MM.1S (cell line): ENCODE measurements at regions not wholly inside any gene's neighbourhood (a gene's known extent, or its start where the extent isn't known, plus 50 kb on each side); places are given as distances from the start of the nearest gene placed in this dataset.

Experiments
- DNase-seq: peaks from one replicate; pipeline ENCODE4 v3.0.0-alpha.2; 2015
- H2AFZ ChIP-seq: fragments of 300-600 bp; sonication (generic); 2 replicates; pipeline ENCODE4 v1.6.0; 2016; ENCODE audit warnings: antibody characterized with exemption, low read length
- H3F3A ChIP-seq: fragments of 300-600 bp; sonication (generic); 2 replicates; pipeline ENCODE4 v1.6.1; 2016; ENCODE audit warnings: mild to moderate bottlenecking, antibody characterized with exemption, low read length, moderate library complexity, mixed read lengths; ENCODE audit not compliant: insufficient read depth
- H3K27ac ChIP-seq: fragments of 300-600 bp; sonication (generic); 2 replicates; pipeline ENCODE4 v1.5.1; 2016; ENCODE audit warnings: mild to moderate bottlenecking, low read length
- H3K27me3 ChIP-seq: fragments of 300-600 bp; sonication (generic); replicated peaks from 2 replicates; pipeline ENCODE4 v1.6.0; 2016; ENCODE audit warnings: low read length; ENCODE audit not compliant: insufficient read depth
- H3K36me3 ChIP-seq: fragments of 300-600 bp; sonication (generic); replicated peaks from 2 replicates; pipeline ENCODE4 v1.6.1; 2016; ENCODE audit warnings: mild to moderate bottlenecking, low read length, mixed read lengths; ENCODE audit not compliant: insufficient read depth
- H3K4me1 ChIP-seq: fragments of 300-600 bp; sonication (generic); 2 replicates; pipeline ENCODE4 v1.6.1; 2016; ENCODE audit warnings: low read length, mixed read lengths
- H3K4me2 ChIP-seq: fragments of 300-600 bp; sonication (generic); 2 replicates; pipeline ENCODE4 v1.6.0; 2016; ENCODE audit warnings: low read depth, low read length
- H3K4me3 ChIP-seq: fragments of 300-600 bp; sonication (generic); 2 replicates; pipeline ENCODE4 v1.5.1; 2016; ENCODE audit warnings: low read length, mixed read lengths
- H3K79me2 ChIP-seq: fragments of 300-600 bp; sonication (generic); 2 replicates; pipeline ENCODE4 v1.6.1; 2016; ENCODE audit warnings: mixed run types, low read length, mixed read lengths
- H3K9ac ChIP-seq: fragments of 300-600 bp; sonication (generic); 2 replicates; pipeline ENCODE4 v1.6.1; 2016; ENCODE audit warnings: low read length, mixed read lengths
- H3K9me2 ChIP-seq: fragments of 300-600 bp; sonication (generic); replicated peaks from 2 replicates; pipeline ENCODE4 v1.6.1; 2016; ENCODE audit warnings: mild to moderate bottlenecking, low read length, mixed read lengths; ENCODE audit not compliant: insufficient read depth
- H3K9me3 ChIP-seq: fragments of 300-600 bp; sonication (generic); replicated peaks from 2 replicates; pipeline ENCODE4 v1.6.1; 2016; ENCODE audit warnings: mild to moderate bottlenecking, low read length, mixed read lengths; ENCODE audit not compliant: insufficient read depth
- H4K20me1 ChIP-seq: fragments of 300-600 bp; sonication (generic); 2 replicates; pipeline ENCODE4 v1.6.1; 2016; ENCODE audit warnings: mild to moderate bottlenecking, low read length, moderate library complexity, mixed read lengths; ENCODE audit not compliant: insufficient read depth
- EZH2 ChIP-seq: fragments of 300-600 bp; sonication (generic); optimal IDR thresholded peaks from 2 replicates; pipeline ENCODE3; 2017; ENCODE audit warnings: low read depth, mild to moderate bottlenecking, antibody characterized with exemption, low read length, mixed read lengths
- EZH2phosphoT487 ChIP-seq: fragments of 300-600 bp; sonication (generic); IDR thresholded peaks from 2 replicates; pipeline ENCODE4 v1.6.1; 2018; ENCODE audit warnings: antibody characterized with exemption, low read length
- TF ChIP-seq, protein P1 (sequence below): fragments of 300-600 bp; sonication (generic); IDR thresholded peaks from 2 replicates; pipeline ENCODE4 v1.5.1; 2016; ENCODE audit warnings: antibody characterized with exemption, low read length, mixed read lengths

DNA sequence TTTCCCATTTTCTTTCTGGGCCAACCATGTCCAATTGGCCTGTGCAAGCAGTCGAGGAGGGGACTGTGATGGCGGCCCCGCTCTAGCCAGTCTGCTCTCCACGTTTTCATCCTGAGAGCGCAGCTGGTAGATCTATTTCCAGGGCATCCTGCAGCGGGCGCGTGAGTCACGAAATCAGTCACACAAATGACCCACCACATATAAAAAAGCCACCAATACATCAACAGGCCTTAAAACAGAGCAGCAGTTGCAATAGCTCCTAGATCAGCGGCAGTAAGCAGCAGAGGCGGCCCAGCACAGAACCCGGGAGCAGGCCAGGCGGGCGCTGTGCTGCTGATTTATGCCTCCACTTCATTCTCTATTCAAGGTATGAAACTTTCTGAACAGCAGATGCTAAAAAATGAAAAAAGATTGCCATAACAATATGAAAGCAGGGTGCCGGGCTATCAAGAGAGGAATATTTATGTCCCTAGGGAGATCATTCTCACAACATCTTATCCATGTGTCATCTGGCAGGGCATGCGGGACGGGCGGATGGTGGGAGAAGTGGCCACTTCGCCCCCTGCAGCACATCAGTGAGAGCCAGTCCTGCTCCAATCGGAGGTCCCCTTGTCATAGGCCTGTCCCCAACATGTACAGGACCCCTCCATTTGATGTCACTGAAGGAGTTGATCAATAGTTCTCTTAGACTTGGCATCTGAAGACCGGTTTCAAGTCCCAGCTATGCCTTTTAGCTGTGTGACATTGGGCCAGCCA is 98.0 kb upstream of the GPR26 start:
- H4K20me1 ChIP-seq = no peaks in the 10 kb centered on the region
- H3K9ac ChIP-seq = no peak overlapping the region
- no peak overlapping the region for H2AFZ ChIP-seq
- H3K27me3 ChIP-seq = no peaks in the 10 kb centered on the region; the same call in 1 of the 2 replicates
- no peaks in the 10 kb centered on the region for H3K4me1 ChIP-seq
- no peak overlapping the region for H3K27ac ChIP-seq
- H3F3A ChIP-seq = no peaks in the 10 kb centered on the region
- H3K9me2 ChIP-seq = no peaks in the 10 kb centered on the region
- no peaks in the 10 kb centered on the region for H3K36me3 ChIP-seq
- H3K79me2 ChIP-seq = no peaks in the 10 kb centered on the region
- DNase-seq = no peak
- TF ChIP-seq, protein P1, sequence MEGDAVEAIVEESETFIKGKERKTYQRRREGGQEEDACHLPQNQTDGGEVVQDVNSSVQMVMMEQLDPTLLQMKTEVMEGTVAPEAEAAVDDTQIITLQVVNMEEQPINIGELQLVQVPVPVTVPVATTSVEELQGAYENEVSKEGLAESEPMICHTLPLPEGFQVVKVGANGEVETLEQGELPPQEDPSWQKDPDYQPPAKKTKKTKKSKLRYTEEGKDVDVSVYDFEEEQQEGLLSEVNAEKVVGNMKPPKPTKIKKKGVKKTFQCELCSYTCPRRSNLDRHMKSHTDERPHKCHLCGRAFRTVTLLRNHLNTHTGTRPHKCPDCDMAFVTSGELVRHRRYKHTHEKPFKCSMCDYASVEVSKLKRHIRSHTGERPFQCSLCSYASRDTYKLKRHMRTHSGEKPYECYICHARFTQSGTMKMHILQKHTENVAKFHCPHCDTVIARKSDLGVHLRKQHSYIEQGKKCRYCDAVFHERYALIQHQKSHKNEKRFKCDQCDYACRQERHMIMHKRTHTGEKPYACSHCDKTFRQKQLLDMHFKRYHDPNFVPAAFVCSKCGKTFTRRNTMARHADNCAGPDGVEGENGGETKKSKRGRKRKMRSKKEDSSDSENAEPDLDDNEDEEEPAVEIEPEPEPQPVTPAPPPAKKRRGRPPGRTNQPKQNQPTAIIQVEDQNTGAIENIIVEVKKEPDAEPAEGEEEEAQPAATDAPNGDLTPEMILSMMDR = no peak
- no peak for TF ChIP-seq EZH2phosphoT487
- no peak for TF ChIP-seq EZH2
- no peaks in the 10 kb centered on the region for H3K9me3 ChIP-seq
- no peak overlapping the region for H3K4me3 ChIP-seq
- H3K4me2 ChIP-seq = no peak overlapping the region

DNA sequence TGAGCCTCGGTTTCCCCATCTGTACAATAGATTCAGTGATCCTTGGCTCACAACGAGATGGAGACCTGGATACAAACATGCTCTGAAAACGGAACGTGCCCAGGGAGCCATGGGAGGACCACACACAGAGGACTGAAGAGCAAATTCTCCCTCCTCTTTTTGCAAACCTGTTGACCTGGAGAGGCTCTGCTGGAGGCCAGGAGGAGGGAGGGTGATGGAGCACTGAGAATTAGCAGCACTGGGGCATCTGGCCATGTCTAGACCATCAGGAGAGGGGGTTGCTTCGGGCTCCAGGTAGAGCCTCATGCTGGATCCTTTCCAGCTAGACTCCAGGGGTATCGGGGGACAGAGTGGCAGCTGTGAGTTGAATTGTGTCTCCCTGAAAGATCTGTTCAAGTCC is 97.4 kb upstream of the GPR26 start:
- Histone ChIP-seq H3K9ac (no peak overlapping the region), H3K79me2 (no peaks in the 10 kb centered on the region), H3F3A (no peaks in the 10 kb centered on the region), H3K27me3 (no peaks in the 10 kb centered on the region; the same call in 1 of the 2 replicates), H3K36me3 (no peaks in the 10 kb centered on the region), H3K4me3 (no peak overlapping the region), H4K20me1 (no peaks in the 10 kb centered on the region), H3K4me2 (no peak overlapping the region), H2AFZ (no peak overlapping the region), H3K4me1 (no peaks in the 10 kb centered on the region), H3K9me3 (no peaks in the 10 kb centered on the region), H3K9me2 (no peaks in the 10 kb centered on the region), H3K27ac (no peak overlapping the region)
- no peak for TF ChIP-seq EZH2phosphoT487
- no peak for TF ChIP-seq EZH2
- TF ChIP-seq, protein P1 = no peak
- no peak for DNase-seq

DNA sequence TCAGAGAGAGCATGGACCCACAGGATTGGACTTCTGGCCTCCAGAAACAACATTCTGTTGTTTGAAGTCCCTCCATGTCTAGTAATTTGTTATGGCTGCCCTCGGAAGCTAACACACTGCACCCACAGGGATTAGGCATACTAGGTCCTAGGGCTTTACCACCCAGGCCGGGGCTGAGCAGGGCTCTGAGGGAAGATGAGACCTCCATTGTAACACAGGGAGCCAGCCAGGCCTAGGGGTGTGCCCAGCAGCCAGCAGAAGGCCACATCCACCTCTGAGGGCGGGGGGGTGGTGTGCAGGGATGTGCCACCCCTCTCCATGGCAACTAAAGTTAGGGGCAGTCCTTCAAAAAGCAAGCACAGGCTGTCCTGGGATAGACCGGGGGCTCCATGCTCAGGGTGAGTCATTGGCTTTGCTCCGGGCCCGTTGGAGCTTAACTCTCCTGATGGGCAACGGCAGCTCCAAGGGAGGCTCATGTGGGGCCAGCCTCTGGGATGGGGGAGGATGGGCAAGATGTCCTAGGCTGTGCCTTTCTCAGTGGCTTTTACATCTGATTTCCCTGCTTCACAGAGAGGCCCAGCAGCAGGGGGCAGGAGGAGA is 96.6 kb upstream of the GPR26 start:
- Histone ChIP-seq H3K9ac (no peak overlapping the region), H3K9me2 (no peaks in the 10 kb centered on the region), H3K27ac (no peak overlapping the region), H3K4me2 (no peak overlapping the region), H3F3A (no peaks in the 10 kb centered on the region), H3K36me3 (no peaks in the 10 kb centered on the region), H3K79me2 (no peaks in the 10 kb centered on the region), H3K9me3 (no peaks in the 10 kb centered on the region), H3K27me3 (no peaks in the 10 kb centered on the region; the same call in 1 of the 2 replicates), H2AFZ (no peak overlapping the region), H3K4me1 (no peaks in the 10 kb centered on the region), H3K4me3 (no peak overlapping the region), H4K20me1 (no peaks in the 10 kb centered on the region)
- DNase-seq = no peak
- TF ChIP-seq EZH2phosphoT487 (no peak), EZH2 (no peak)
- TF ChIP-seq, protein P1 = no peak
